Esophagus muscularis mucosa (tissue), 4 donors: ENCODE measurements at regions not wholly inside any gene's neighbourhood (a gene's known extent, or its start where the extent isn't known, plus 50 kb on each side); places are given as distances from the start of the nearest gene placed in this dataset.
A peak's percentile ranks its signal among the peaks of the same experiment; 100 is the strongest.

Experiments
- DNase-seq: peaks from one replicate; pipeline ENCODE4 v3.0.0-alpha.2; 2017; ENCODE audit errors: extremely low spot score
- H3K27ac ChIP-seq, 4 donors: fragments of 200-600 bp; sonication (generic); replicated peaks in 1 of 4; 1 replicate in 3 of 4; 2 replicates in 1 of 4; pipeline ENCODE4 v1.5.1; 2016 to 2019; ENCODE audit warnings: mild to moderate bottlenecking in 1 of 4
- H3K27me3 ChIP-seq, 4 donors: fragments of 200-600 bp; sonication (generic); one replicate each; pipeline versions ENCODE4 v1.5.1 to v1.6.0; 2016 to 2019
- H3K36me3 ChIP-seq, 4 donors: fragments of 200-600 bp; sonication (generic); one replicate each; pipeline ENCODE4 v1.5.1; 2016 to 2019
- H3K4me1 ChIP-seq, 4 donors: fragments of 200-600 bp; sonication (generic); one replicate each; pipeline ENCODE4 v1.5.1; 2016 to 2019
- H3K4me3 ChIP-seq, 4 donors: fragments of 200-600 bp; sonication (generic); 1 replicate in 2 of 4; 2 replicates in 2 of 4; pipeline ENCODE4 v1.5.1; 2016 to 2019; ENCODE audit warnings: mild to moderate bottlenecking in 4 of 4, moderate library complexity in 1 of 4
- H3K9me3 ChIP-seq, 4 donors: fragments of 200-600 bp; sonication (generic); 1 replicate in 3 of 4; 2 replicates in 1 of 4; pipeline ENCODE4 v1.5.1; 2016 to 2019
- CTCF ChIP-seq, 3 experiments: fragments of 200-600 bp in 2 of 3; fragments of 450-650 bp in 1 of 3; sonication (generic) in 2 of 3; IDR thresholded peaks; one replicate each; pipeline ENCODE4 v1.5.1; 2017 to 2019; ENCODE audit warnings: antibody characterized with exemption in 3 of 3, mild to moderate bottlenecking in 2 of 3, moderate library complexity in 1 of 3
- EP300 ChIP-seq: sonication (generic); formaldehyde crosslinking; IDR thresholded peaks from one replicate; pipeline ENCODE4 v1.6.1; 2017; ENCODE audit warnings: antibody characterized with exemption
- POLR2A ChIP-seq: fragments of 450-650 bp; IDR thresholded peaks from one replicate; pipeline ENCODE4 v1.6.1; 2017; ENCODE audit warnings: antibody characterized with exemption, moderate library complexity, mild to moderate bottlenecking, low read depth
- POLR2AphosphoS5 ChIP-seq, 2 donors: sonication (generic); formaldehyde crosslinking; IDR thresholded peaks; one replicate each; pipeline ENCODE4 v1.6.1; 2017; ENCODE audit warnings: antibody characterized with exemption in 2 of 2
- WGBS: methylation state at CpG from one replicate; pipeline ENCODE4 v1.1.5; 2018; 5-methylcytosine and 5-hydroxymethylcytosine counted together
- intact Hi-C: fragments of 100-400 bp; cut with DNase I; formaldehyde crosslinking; loops from one replicate; pipeline ENCODE4 v1.15.1; 2023

GRCh38 chr5:6872441-6873160 lies 159.4 kb downstream of the TENT4A start:
- Histone ChIP-seq H3K27ac (no peak overlapping the region), H3K27me3 (no peaks in the 10 kb centered on the region), H3K4me3 (no peak overlapping the region), H3K36me3 (no peaks in the 10 kb centered on the region), H3K9me3 (no peaks in the 10 kb centered on the region), H3K4me1 (no peaks in the 10 kb centered on the region)
- TF ChIP-seq EP300: no peak
- no peak for TF ChIP-seq CTCF (IDR thresholded peaks at IDR 0.05)
- no peak for TF ChIP-seq POLR2A
- TF ChIP-seq POLR2AphosphoS5 (IDR thresholded peaks at IDR 0.05): no peak
- intact Hi-C loops: no loop called here
- 77% methylated on average over 12 of the region's 12 CpGs for WGBS
- DNase-seq: no peak

GRCh38 chr5:6873359-6873758 lies 160.1 kb downstream of the TENT4A start:
- H3K27me3 ChIP-seq: peaks cover 0 to 6% (median 0%) of the 10 kb centered on the region in 4 donors
- intact Hi-C loops: no loop called here
- DNase-seq: peak; percentile 83
- WGBS: 74% methylated on average over 3 of the region's 3 CpGs
- no peaks in the 10 kb centered on the region for H3K9me3 ChIP-seq
- no peak overlapping the region for H3K4me3 ChIP-seq
- no peak overlapping the region for H3K27ac ChIP-seq
- no peaks in the 10 kb centered on the region for H3K36me3 ChIP-seq
- H3K4me1 ChIP-seq: no peaks in the 10 kb centered on the region
- TF ChIP-seq CTCF (IDR thresholded peaks at IDR 0.05) (no peak), POLR2AphosphoS5 (IDR thresholded peaks at IDR 0.05) (no peak), POLR2A (no peak), EP300 (no peak)

- peak; percentile 83 for DNase-seq
- no peak overlapping the region for H3K27ac ChIP-seq
- no peaks in the 10 kb centered on the region for H3K4me1 ChIP-seq
- WGBS: 65% methylated on average over 6 of the region's 6 CpGs
- H3K36me3 ChIP-seq: no peaks in the 10 kb centered on the region
- no peaks in the 10 kb centered on the region for H3K9me3 ChIP-seq
- H3K4me3 ChIP-seq: no peak overlapping the region
- TF ChIP-seq CTCF (IDR thresholded peaks at IDR 0.05) (no peak), POLR2AphosphoS5 (IDR thresholded peaks at IDR 0.05) (no peak), POLR2A (no peak), EP300 (no peak)
- intact Hi-C loops: no loop called here
- H3K27me3 ChIP-seq: peaks cover 0 to 7% (median 0%) of the 10 kb centered on the region in 4 donors
Observed at GRCh38 chr5:6875376-6875775, 162.1 kb downstream of the TENT4A start.

GRCh38 chr5:6877986-6878828 lies 165.0 kb downstream of the TENT4A start:
- peak; percentile 84 for DNase-seq
- 87% methylated on average over 8 of the region's 13 CpGs for WGBS

More at GRCh38 chr5:6877986-6878828, 165.0 kb downstream of the TENT4A start:
- H3K4me1 ChIP-seq: no peaks in the 10 kb centered on the region
- H3K27me3 ChIP-seq: peaks cover 0 to 7% (median 0%) of the 10 kb centered on the region in 4 donors
- H3K27ac ChIP-seq: no peak overlapping the region
- no peak overlapping the region for H3K4me3 ChIP-seq
- H3K36me3 ChIP-seq: no peaks in the 10 kb centered on the region
- intact Hi-C loops: no loop called here
- TF ChIP-seq EP300 (no peak), POLR2A (no peak), CTCF (IDR thresholded peaks at IDR 0.05) (no peak), POLR2AphosphoS5 (IDR thresholded peaks at IDR 0.05) (no peak)
- H3K9me3 ChIP-seq: no peaks in the 10 kb centered on the region
